Hepatocyte (in vitro differentiated cells): ENCODE measurements at regions not wholly inside any gene's neighbourhood (a gene's known extent, or its start where the extent isn't known, plus 50 kb on each side); places are given as distances from the start of the nearest gene placed in this dataset.

Experiments used
- EZH2 ChIP-seq: fragments of 200-600 bp; sonication (generic); IDR thresholded peaks from 2 replicates; pipeline ENCODE4 v1.6.1; 2016; ENCODE audit warnings: antibody characterized with exemption, mild to moderate bottlenecking, borderline replicate concordance
- EZH2phosphoT487 ChIP-seq: fragments of 200-600 bp; sonication (generic); IDR thresholded peaks from one replicate; pipeline ENCODE4 v1.6.1; 2018; ENCODE audit warnings: antibody characterized with exemption, mild to moderate bottlenecking, low read depth, moderate library complexity; ENCODE audit not compliant: unreplicated experiment, severe bottlenecking
- TF ChIP-seq, protein P1 (sequence below): fragments of 200-600 bp; sonication (generic); IDR thresholded peaks from 2 replicates; pipeline ENCODE4 v1.5.1; 2016; ENCODE audit warnings: antibody characterized with exemption, mild to moderate bottlenecking; ENCODE audit not compliant: poor library complexity

DNA sequence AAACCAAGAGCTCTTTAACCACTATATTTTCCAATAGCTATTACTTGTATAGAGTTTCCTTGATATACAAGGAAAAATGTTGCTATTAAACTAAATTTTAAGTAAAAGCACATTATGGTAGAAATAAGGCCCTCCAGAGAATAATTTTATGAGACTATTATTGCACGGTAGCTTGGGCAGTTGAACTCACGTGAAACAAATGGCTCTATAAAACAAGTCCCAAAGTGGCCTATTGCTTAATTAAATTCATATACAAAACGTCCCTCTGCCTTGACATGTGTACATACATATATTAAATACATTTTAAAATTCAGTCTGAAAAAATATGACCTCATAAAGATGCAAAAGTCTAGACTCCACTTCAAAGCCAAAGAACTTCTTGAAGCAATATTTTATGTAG, 582.2 kb downstream of the CENPC start:
- TF ChIP-seq, protein P1, sequence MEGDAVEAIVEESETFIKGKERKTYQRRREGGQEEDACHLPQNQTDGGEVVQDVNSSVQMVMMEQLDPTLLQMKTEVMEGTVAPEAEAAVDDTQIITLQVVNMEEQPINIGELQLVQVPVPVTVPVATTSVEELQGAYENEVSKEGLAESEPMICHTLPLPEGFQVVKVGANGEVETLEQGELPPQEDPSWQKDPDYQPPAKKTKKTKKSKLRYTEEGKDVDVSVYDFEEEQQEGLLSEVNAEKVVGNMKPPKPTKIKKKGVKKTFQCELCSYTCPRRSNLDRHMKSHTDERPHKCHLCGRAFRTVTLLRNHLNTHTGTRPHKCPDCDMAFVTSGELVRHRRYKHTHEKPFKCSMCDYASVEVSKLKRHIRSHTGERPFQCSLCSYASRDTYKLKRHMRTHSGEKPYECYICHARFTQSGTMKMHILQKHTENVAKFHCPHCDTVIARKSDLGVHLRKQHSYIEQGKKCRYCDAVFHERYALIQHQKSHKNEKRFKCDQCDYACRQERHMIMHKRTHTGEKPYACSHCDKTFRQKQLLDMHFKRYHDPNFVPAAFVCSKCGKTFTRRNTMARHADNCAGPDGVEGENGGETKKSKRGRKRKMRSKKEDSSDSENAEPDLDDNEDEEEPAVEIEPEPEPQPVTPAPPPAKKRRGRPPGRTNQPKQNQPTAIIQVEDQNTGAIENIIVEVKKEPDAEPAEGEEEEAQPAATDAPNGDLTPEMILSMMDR, result no peak
- no peak for TF ChIP-seq EZH2phosphoT487
- TF ChIP-seq EZH2, result no peak
